Liver (tissue), 8 donors: ENCODE measurements at regions not wholly inside any gene's neighbourhood (a gene's known extent, or its start where the extent isn't known, plus 50 kb on each side); places are given as distances from the start of the nearest gene placed in this dataset.

Experiments used
- DNase-seq: peaks from one replicate; pipeline ENCODE4 v3.0.0-alpha.2; 2017; ENCODE audit warnings: low spot score
- H3K27ac ChIP-seq, 2 donors: one replicate each; pipeline ENCODE4 v1.7.0; 2013; ENCODE audit warnings: inconsistent platforms in 2 of 2, low read length in 2 of 2, control low read depth in 1 of 2, low read depth in 1 of 2, mild to moderate bottlenecking in 1 of 2
- H3K27me3 ChIP-seq, 4 donors: one replicate each; pipeline versions ENCODE4 v1.6.1 to v1.7.0; 2013; ENCODE audit warnings: low read length in 3 of 4, inconsistent platforms in 1 of 4, mild to moderate bottlenecking in 1 of 4, moderate library complexity in 1 of 4; ENCODE audit not compliant: control insufficient read depth in 4 of 4, insufficient read depth in 4 of 4
- H3K36me3 ChIP-seq, 4 donors: one replicate each; pipeline versions ENCODE4 v1.6.1 to v1.7.0; 2013; ENCODE audit warnings: low read length in 3 of 4, mild to moderate bottlenecking in 3 of 4, low read depth in 1 of 4, moderate library complexity in 1 of 4; ENCODE audit not compliant: control insufficient read depth in 4 of 4, insufficient read depth in 3 of 4
- H3K4me1 ChIP-seq, 4 donors: one replicate each; pipeline versions ENCODE4 v1.6.1 to v1.7.0; 2013; ENCODE audit warnings: low read length in 3 of 4, mild to moderate bottlenecking in 3 of 4, moderate library complexity in 1 of 4; ENCODE audit not compliant: control insufficient read depth in 4 of 4, insufficient read depth in 4 of 4
- H3K4me3 ChIP-seq, 3 donors: one replicate each; pipeline versions ENCODE4 v1.6.1 to v1.7.0; 2013; ENCODE audit warnings: low read length in 3 of 3, control low read depth in 1 of 3, low read depth in 1 of 3, mild to moderate bottlenecking in 1 of 3
- H3K9ac ChIP-seq, 2 donors: one replicate each; pipeline ENCODE4 v1.7.0; 2013; ENCODE audit warnings: low read length in 2 of 2, mild to moderate bottlenecking in 2 of 2, moderate library complexity in 2 of 2, control low read depth in 1 of 2, low read depth in 1 of 2
- H3K9me3 ChIP-seq, 4 donors: one replicate each; pipeline versions ENCODE4 v1.6.1 to v1.7.0; 2013; ENCODE audit warnings: low read length in 3 of 4; ENCODE audit not compliant: control insufficient read depth in 4 of 4
- FOXA1 ChIP-seq: IDR thresholded peaks from 2 replicates; pipeline ENCODE4 v1.6.1; 2016; ENCODE audit warnings: antibody characterized with exemption
- GABPA ChIP-seq, 2 donors: IDR thresholded peaks in 1 of 2; conservative IDR thresholded peaks in 1 of 2; 2 replicates each; pipeline ENCODE4 v1.6.1; 2016; ENCODE audit warnings: antibody characterized with exemption in 2 of 2, mild to moderate bottlenecking in 1 of 2, moderate library complexity in 1 of 2
- HNF4A ChIP-seq, 2 donors: conservative IDR thresholded peaks; 2 replicates each; pipeline ENCODE4 v1.6.1; 2016; ENCODE audit warnings: antibody characterized with exemption in 2 of 2, mild to moderate bottlenecking in 2 of 2
- HNF4G ChIP-seq: IDR thresholded peaks from 2 replicates; pipeline ENCODE4 v1.6.1; 2016; ENCODE audit warnings: antibody characterized with exemption
- NR2F2 ChIP-seq: IDR thresholded peaks from 2 replicates; pipeline ENCODE4 v1.6.1; 2016; ENCODE audit warnings: antibody characterized with exemption
- RXRA ChIP-seq, 2 donors: IDR thresholded peaks; 2 replicates each; pipeline ENCODE4 v1.6.1; 2017 to 2018; ENCODE audit warnings: antibody characterized with exemption in 2 of 2, mild to moderate bottlenecking in 1 of 2
- SP1 ChIP-seq: IDR thresholded peaks from 2 replicates; pipeline ENCODE4 v1.6.1; 2018; ENCODE audit warnings: antibody characterized with exemption, mild to moderate bottlenecking
- TAF1 ChIP-seq: conservative IDR thresholded peaks from 2 replicates; pipeline ENCODE4 v1.6.1; 2016; ENCODE audit warnings: antibody characterized with exemption, mild to moderate bottlenecking
- YY1 ChIP-seq: IDR thresholded peaks from 2 replicates; pipeline ENCODE4 v1.6.1; 2016; ENCODE audit warnings: antibody characterized with exemption, mild to moderate bottlenecking
- WGBS: extraction: QIAGEN DNeasy Blood & Tissue Kit; methylation state at CpG from one replicate; pipeline ENCODE4 v1.1.7; 2013; 5-methylcytosine and 5-hydroxymethylcytosine counted together
- TF ChIP-seq, protein P1 (sequence below): IDR thresholded peaks from 2 replicates; pipeline ENCODE4 v1.6.1; 2016; ENCODE audit warnings: antibody characterized with exemption, mild to moderate bottlenecking
- TF ChIP-seq, protein P2 (sequence below): IDR thresholded peaks from 2 replicates; pipeline ENCODE4 v1.6.1; 2016; ENCODE audit warnings: antibody characterized with exemption
- TF ChIP-seq, protein P3 (sequence below): fragments of 150-350 bp; IDR thresholded peaks from 2 replicates; pipeline ENCODE4 v1.5.1; 2017; ENCODE audit warnings: improper control_type of control experiment, low read depth, low read length; ENCODE audit not compliant: missing input control
- TF ChIP-seq, protein P4 (sequence below): IDR thresholded peaks from 2 replicates; pipeline ENCODE4 v1.6.1; 2016; ENCODE audit warnings: antibody characterized with exemption
- donor health status: healthy.
- donor health status: healthy.
- donor health status: healthy.
- donor health status: healthy.
- donor health status: healthy.

DNA sequence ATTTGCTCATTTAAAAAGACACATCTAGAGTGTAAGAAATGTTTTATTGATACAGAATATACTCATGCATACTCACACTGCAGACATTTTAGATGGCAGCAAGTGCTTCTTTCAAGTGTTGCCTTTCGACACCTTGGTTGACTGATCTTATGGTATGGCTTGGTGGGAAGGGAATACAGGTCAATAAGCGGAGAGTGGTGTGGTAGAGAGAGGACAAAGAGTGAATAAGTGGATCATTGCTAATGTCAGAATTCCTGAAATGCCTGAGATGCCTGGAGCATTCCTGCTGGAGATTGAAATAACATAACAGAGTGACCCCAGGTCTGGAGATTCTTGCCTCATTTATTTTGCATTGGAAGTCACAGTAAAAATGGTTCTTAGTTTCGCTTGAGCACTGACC lies 76.7 kb downstream of the RND3 start:
- Histone ChIP-seq H3K4me3 (no peak overlapping the region), H3K4me1 (no peaks in the 10 kb centered on the region), H3K9ac (no peak overlapping the region), H3K9me3 (no peaks in the 10 kb centered on the region), H3K27ac (no peak overlapping the region), H3K27me3 (no peaks in the 10 kb centered on the region), H3K36me3 (no peaks in the 10 kb centered on the region)
- WGBS, result 93% methylated on average over 3 of the region's 3 CpGs
- TF ChIP-seq, protein P1, sequence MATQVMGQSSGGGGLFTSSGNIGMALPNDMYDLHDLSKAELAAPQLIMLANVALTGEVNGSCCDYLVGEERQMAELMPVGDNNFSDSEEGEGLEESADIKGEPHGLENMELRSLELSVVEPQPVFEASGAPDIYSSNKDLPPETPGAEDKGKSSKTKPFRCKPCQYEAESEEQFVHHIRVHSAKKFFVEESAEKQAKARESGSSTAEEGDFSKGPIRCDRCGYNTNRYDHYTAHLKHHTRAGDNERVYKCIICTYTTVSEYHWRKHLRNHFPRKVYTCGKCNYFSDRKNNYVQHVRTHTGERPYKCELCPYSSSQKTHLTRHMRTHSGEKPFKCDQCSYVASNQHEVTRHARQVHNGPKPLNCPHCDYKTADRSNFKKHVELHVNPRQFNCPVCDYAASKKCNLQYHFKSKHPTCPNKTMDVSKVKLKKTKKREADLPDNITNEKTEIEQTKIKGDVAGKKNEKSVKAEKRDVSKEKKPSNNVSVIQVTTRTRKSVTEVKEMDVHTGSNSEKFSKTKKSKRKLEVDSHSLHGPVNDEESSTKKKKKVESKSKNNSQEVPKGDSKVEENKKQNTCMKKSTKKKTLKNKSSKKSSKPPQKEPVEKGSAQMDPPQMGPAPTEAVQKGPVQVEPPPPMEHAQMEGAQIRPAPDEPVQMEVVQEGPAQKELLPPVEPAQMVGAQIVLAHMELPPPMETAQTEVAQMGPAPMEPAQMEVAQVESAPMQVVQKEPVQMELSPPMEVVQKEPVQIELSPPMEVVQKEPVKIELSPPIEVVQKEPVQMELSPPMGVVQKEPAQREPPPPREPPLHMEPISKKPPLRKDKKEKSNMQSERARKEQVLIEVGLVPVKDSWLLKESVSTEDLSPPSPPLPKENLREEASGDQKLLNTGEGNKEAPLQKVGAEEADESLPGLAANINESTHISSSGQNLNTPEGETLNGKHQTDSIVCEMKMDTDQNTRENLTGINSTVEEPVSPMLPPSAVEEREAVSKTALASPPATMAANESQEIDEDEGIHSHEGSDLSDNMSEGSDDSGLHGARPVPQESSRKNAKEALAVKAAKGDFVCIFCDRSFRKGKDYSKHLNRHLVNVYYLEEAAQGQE, result no peak
- TF ChIP-seq NR2F2, result no peak
- TF ChIP-seq GABPA (IDR thresholded peaks at IDR 0.05 in 1 of 2, conservative IDR thresholded peaks at IDR 0.05 in 1 of 2), result no peak
- TF ChIP-seq, protein P2, sequence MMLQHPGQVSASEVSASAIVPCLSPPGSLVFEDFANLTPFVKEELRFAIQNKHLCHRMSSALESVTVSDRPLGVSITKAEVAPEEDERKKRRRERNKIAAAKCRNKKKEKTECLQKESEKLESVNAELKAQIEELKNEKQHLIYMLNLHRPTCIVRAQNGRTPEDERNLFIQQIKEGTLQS, result no peak
- no peak for TF ChIP-seq SP1
- TF ChIP-seq, protein P3, sequence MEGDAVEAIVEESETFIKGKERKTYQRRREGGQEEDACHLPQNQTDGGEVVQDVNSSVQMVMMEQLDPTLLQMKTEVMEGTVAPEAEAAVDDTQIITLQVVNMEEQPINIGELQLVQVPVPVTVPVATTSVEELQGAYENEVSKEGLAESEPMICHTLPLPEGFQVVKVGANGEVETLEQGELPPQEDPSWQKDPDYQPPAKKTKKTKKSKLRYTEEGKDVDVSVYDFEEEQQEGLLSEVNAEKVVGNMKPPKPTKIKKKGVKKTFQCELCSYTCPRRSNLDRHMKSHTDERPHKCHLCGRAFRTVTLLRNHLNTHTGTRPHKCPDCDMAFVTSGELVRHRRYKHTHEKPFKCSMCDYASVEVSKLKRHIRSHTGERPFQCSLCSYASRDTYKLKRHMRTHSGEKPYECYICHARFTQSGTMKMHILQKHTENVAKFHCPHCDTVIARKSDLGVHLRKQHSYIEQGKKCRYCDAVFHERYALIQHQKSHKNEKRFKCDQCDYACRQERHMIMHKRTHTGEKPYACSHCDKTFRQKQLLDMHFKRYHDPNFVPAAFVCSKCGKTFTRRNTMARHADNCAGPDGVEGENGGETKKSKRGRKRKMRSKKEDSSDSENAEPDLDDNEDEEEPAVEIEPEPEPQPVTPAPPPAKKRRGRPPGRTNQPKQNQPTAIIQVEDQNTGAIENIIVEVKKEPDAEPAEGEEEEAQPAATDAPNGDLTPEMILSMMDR, result no peak
- TF ChIP-seq HNF4G, result no peak
- TF ChIP-seq YY1, result no peak
- TF ChIP-seq, protein P4, sequence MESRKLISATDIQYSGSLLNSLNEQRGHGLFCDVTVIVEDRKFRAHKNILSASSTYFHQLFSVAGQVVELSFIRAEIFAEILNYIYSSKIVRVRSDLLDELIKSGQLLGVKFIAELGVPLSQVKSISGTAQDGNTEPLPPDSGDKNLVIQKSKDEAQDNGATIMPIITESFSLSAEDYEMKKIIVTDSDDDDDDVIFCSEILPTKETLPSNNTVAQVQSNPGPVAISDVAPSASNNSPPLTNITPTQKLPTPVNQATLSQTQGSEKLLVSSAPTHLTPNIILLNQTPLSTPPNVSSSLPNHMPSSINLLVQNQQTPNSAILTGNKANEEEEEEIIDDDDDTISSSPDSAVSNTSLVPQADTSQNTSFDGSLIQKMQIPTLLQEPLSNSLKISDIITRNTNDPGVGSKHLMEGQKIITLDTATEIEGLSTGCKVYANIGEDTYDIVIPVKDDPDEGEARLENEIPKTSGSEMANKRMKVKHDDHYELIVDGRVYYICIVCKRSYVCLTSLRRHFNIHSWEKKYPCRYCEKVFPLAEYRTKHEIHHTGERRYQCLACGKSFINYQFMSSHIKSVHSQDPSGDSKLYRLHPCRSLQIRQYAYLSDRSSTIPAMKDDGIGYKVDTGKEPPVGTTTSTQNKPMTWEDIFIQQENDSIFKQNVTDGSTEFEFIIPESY, result no peak
- TF ChIP-seq HNF4A (conservative IDR thresholded peaks at IDR 0.05), result no peak
- no peak for TF ChIP-seq RXRA (IDR thresholded peaks at IDR 0.05)
- TF ChIP-seq TAF1, result no peak
- no peak for TF ChIP-seq FOXA1
- no peak for DNase-seq

DNA sequence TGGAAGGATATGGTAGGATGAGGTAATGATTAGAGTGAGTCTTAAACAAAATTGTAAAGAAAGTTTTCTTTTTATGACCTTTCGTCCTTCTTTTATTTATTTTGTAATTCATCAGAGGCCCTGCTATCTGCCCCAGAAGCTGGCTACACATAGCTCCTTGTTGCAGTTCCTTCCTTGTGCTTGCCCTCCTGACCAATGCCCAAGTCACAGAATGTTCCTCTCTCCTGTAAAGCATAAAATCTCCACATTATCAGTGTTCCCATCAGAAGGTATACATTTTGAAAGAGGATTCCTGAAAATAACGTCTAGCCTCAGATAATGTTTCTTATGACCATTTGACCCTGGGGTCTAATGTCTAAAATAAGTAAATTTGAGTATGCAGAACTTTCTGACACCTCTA lies 78.3 kb downstream of the RND3 start:
- 56% methylated on average over 2 of the region's 2 CpGs for WGBS
- DNase-seq, result no peak
- TF ChIP-seq, protein P4, result no peak
- TF ChIP-seq, protein P1, result no peak

More for the DNA sequence above, 78.3 kb downstream of the RND3 start:
- Histone ChIP-seq H3K9me3 (no peaks in the 10 kb centered on the region), H3K27me3 (no peaks in the 10 kb centered on the region), H3K27ac (no peak overlapping the region), H3K4me3 (no peak overlapping the region), H3K36me3 (no peaks in the 10 kb centered on the region), H3K4me1 (peaks cover 0 to under 1% (median 0%) of the 10 kb centered on the region in 4 donors), H3K9ac (no peak overlapping the region)
